ENCODE measurements at regions not wholly inside any gene's neighbourhood (a gene's known extent, or its start where the extent isn't known, plus 50 kb on each side); places are given as distances from the start of the nearest gene placed in this dataset.

DNA sequence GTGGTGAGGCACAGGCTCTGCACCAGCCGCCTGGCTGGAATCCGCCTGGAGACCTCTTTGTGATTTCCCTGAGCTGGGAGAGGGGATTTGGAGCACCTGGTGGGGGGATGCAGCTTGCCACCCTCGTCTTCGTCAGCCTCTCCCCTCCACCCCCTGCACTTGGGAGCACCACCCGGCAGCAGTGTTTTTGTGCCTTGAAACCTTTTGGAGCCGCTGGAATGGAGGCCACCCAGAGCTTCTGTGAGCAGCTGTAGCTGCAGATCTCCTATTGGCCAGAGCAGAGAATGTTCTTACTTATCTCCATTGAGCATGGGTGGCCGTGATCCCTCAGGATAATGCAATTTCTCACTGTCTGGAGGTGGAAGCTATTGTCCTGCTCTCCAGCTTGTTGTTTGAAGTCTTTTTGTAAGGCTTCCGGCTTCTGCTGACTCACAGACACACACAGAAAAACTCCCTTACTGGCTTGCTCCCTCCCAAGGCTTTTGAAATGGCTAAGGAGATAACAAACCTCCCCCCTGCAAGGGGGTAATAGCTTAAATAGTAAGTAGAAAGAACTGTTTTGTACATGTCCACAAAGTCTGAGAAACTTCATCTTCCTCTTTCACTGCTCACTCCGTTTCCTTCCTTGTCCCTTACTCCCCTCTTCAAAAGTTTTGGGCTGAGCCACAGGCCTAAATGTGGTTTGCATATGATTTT lies 271.2 kb downstream of the PRL start:
- DNase-seq (ENCODE audit: low spot score): no peak
- intact Hi-C loops (cut with DNase I): no loop called here

DNA sequence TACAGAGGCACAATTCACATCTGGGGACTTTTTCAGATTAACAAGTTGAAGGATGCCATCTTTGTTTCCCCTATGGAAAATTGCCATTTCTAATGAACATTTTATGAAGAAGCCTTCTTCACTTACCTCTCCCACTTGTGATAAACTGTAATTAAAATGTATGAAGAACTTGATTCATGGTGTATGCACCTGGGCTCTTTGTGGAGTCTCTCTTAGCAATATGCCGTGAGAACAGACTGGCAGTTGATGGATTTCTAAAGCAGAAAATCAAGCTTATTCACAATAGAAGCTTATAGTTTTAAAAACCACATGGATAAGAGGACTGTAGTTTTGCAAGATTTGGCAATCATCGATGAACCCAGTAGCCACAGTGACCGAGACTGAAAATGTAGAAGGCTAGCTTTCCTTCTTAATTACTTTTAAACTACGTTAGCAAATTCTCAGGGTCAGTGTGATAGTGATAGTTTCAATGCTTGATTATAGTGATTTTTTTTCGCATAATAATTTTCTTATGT lies 270.6 kb downstream of the PRL start:
- no peak for DNase-seq (ENCODE audit: low spot score)
- intact Hi-C loops (cut with DNase I): no loop called here

DNA sequence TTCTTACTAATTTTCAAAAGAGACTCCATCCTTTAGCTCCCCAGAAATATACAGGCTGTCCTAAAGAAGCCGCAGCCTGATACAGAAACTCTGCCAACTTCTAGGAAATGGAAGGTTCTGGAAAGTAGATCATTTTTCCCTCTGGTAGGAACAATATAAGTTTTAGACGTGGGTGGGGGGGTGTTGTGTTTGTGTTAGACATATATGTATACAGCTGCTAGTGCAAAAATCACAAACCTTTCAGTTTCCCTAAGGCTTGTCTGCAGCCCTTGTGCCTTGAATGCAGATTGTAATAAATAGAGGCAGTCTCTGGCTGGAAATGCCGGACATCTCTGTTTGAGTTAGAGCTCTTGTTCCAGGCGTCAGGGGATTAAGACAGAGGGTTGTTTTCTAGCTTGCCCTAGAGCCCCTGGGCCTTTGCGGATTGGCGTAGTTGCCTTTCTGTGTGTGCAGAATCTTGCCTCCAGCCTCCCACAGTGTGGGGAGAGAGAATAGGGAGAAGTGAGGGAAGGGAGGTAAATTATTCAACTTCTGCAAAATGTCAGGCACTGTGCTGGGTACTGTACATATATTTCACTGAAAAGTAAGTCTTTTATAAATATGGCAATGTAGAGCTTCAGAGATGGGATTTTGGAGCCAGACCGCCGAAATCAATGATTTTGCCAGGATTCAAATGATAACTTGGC lies 269.7 kb downstream of the PRL start:
- DNase-seq (ENCODE audit: low spot score): no peak
- intact Hi-C loops (cut with DNase I): no loop called here

DNA sequence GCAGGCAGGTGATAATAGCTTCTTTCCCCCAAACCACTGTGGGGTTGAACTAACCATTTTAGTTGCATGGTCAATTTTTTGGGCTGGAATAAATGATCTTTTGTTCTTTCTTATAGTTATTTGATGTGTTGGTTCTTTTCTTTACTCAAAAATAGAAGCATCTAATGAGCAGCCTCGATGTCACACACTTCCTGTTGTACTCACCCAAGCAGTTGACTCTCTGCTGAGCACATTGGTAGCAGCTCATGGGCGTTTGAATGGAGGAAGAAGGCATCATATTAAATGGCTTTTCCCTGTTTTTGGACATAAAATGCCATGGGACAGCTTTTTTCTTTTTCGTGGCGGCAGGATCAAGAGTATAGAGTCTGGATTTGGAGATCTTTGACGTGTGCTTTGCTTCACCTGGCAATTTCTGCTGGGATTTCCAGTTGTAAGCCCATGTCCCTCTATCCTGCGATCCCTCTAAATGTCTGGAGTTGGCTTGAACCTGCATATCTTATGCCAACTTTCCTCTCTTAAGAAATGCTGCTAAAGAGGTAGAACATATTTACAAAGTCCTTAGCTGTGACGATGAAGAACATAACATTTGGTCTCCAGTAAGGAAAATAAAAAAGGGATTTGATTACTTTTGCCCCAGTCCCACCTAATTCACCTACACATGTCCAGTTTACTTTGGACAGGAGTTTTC lies 268.3 kb downstream of the PRL start:
- DNase-seq (ENCODE audit: low spot score): no peak
- intact Hi-C loops (cut with DNase I): no loop called here

DNA sequence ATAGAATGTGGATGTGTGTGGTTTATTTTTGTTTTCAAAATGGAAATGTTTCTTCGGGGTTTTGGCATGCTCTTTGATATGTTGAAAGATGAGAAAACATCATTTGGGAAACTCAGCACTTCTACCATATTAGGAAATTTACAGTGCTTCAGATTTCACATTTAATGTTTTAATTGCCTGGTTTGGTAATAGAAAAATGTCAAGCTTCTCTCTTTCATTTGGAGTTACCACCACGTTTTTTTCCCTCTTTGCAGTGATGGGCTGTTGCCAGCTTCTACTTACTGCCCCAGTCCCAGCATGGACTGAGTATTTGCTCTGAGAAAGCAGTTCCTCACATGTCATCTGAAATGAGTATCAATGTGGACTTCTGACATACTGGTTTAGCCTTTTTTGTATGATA lies 267.7 kb downstream of the PRL start:
- intact Hi-C loops (cut with DNase I): no loop called here
- no peak for DNase-seq (ENCODE audit: low spot score)

DNA sequence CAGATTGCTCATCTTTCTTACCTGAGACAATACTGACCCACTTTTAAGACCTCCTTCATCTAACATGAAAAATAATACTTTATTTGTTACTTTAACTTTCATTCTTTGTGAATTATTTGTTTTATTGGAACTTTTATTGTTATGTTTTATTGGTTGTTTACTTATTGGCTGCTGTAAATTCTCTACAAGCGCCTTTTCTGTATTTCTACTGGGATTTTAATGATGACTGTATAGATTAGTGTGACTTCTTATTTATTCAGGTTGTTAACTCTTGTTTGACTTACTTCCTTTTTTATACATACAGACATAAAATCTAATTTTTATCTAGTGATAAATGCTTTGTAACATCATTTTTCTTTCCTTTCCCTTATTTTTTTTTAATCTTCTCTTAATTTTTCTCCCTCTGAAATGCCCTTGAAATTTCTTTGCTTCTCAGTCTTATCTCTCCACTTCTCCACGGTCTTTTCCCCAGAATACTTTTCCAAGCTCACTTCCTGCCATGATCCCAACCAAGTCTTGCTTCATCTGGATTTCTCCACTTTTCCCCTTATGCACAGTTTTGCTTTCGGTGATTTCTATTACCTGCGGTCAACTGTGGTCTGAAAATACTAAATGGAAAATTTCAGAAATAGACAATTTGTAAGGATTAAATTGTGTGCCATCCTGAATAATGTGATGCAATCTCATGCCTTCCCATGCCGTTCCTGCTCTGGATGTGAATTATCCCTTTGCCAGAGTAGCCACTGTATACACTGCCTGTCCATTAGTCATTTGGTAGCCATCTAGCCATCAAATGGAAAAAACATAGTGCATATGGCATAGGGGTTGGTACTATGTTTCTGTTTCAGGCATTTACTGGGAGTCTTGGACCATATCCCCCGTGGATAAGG lies 265.9 kb downstream of the PRL start:
- no peak for DNase-seq (ENCODE audit: low spot score)
- intact Hi-C loops (cut with DNase I): no loop called here

DNA sequence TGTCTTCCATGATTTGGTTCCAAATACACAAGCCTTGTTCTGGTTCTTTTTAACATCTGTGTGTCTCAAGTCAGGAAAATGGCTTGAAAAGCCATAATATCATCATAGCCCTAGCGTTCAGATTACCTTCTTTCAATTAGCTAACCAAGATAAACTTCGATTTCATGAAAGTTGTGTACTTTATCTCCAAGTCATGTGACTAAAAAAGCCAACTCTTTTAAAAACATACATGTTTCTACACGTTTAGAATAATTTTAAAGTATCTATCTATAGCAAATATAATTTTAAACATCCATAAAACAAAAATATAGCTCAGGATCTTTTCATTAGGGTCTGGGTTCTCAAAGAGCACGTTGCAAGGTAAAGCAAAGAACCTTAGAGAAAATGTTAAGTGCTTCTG lies 261.1 kb downstream of the PRL start:
- intact Hi-C loops (cut with DNase I): no loop called here
- DNase-seq (ENCODE audit: low spot score): no peak

DNA sequence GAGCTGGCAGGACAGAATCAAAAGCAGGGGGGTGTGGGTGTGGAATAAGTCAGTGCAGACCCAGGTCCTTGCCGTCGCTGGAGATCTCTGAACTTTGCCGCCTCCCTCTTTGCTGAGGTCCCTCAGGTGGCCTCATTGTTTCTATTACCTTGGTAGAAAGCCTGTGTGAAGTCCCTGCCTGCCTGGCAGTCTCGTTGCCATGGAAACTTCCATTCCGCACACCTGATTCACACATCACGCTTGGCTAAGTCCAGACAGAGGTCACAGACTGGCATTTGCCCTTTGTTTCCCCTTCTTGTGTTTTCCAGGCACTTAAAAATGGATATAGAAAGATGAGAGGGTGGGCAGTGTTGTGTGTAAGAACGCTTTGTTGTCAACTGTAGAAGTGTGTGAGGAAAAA lies 260.6 kb downstream of the PRL start:
- DNase-seq (ENCODE audit: low spot score): no peak
- intact Hi-C loops (cut with DNase I): no loop called here

DNA sequence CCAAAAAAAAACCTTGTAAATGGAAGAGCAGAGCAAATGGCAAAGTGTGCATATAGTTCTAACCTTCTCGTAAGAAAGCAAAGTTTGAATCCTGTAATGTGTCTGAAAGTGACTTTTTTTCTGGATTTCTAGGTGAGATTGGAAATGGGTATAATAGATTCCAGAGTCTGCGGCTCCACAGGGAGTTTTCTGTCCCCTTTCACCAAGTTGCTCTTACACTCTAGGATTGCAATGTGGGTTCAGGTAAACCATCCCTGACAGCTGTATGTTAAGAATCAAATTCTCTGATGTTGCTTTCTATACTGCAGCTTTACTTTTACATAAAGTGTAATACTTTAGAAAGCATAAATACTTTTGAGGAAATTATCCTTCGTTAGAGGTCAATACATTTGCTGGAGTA lies 260.1 kb downstream of the PRL start:
- intact Hi-C loops (cut with DNase I): no loop called here
- no peak for DNase-seq (ENCODE audit: low spot score)

DNA sequence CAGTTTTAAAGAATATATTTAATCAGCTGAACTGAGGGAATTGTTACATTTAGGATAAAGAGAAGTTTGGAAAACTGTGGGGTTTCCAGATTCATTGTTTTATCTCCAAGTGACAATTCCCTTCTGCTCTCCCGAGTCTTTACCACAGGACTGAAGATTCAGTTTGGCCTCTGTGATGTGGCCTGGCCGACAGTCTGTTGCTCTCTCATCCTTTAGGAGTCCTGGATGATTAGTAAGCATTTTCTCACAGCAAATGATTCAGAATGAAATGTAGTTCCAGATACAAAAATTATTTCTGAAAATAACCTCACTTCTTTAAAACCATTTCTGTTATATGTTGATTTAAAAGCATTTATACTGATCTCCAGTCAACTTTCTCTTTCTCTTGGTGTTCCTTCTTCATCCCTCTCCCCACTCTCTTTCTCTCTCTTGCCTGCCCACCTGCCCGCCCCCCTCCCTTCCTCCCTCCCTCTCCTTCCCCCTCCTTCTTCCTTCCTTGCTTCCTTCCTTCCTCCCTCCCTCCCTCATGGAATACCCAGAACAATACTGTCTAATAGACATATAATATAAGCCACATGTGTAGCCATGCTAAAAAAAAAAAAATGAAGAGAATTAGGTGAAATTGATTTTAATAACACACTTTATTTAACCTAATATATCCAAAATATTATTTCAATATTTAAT lies 254.9 kb downstream of the PRL start:
- intact Hi-C loops (cut with DNase I): no loop called here
- no peak for DNase-seq (ENCODE audit: low spot score)

DNA sequence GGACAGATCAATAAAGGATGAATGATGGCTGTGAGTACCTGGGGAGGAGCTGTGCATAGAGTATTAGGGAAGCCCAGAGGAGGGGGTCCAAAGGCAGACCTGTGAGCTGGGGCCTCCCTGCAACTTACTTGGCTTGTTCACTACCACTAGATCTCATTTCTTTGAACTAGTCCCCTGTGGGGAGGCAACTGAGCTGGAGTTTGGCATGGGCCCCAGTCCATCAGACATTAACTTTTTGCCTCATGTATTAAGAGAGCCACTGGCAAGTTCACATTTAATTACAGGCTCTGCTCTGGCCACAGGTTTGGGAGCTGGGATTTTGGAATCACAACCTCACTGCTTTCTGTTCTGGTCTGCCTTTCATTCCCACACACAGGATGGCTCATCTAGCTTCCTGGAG lies 254.1 kb downstream of the PRL start:
- intact Hi-C loops (cut with DNase I): no loop called here
- no peak for DNase-seq (ENCODE audit: low spot score)

DNA sequence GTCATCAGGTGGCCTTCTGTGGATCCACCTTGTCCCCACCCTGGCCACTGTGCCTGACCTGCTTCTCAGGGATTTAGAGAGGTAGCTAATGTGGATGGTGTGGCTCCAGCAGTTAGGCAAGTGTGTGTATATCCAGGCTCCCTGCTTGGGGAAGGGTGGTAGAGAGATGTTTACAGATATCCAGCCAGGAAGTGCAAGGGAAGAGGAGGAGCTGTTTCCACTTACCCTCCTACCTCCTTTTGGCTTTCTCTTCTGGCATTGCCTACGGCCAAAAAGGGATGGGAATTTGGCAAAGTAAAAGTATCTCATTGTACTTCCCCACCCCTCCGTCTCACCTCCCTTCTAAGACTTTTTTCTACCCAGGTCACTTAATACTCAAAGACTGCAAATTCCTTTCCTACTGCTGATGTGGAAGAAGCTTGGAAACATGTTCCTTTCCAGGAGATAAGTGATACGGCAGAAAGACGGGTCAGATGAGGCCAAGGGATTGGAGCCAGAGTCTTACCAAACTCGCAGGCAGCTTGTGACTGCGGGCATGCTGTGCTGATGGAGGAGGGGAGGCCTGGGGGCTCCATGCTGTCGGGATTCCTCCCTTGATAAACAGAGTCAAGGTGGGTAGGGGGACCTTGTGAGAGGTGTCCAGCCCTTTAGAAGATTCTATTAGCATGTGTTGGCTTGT lies 253.4 kb downstream of the PRL start:
- no peak for DNase-seq (ENCODE audit: low spot score)
- intact Hi-C loops (cut with DNase I): no loop called here

DNA sequence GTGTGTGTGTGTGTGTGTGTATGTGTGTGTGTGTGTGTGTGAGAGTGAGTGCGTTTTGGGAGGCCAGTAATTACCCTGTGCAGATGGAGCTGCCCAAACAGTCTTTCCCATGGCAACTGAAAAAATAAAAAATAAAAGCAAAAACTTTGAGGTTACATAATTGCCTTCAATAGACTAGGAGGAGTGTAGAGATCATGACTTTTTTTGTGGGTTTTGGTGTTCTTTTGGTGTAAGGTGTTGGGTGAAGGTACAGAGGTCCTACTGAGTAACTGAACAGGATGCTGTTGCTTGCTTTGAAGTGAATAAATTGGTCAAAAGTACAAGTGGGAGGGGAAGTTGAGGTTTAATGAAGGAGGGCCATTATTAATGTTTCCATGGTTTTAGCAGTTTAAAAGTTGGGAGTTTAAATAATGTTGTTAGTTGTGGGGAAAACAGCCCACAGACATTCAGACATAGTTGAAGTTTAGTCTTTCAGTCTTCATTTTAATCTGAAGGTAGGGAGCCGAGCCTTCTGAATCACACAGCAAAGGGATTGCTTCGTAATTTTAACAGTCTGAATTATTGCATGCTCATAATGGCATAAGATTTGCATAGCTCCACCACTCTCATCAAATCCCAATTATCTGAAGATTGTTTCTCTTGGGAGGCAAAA lies 251.4 kb downstream of the PRL start:
- DNase-seq (ENCODE audit: low spot score): no peak
- intact Hi-C loops (cut with DNase I): no loop called here

DNA sequence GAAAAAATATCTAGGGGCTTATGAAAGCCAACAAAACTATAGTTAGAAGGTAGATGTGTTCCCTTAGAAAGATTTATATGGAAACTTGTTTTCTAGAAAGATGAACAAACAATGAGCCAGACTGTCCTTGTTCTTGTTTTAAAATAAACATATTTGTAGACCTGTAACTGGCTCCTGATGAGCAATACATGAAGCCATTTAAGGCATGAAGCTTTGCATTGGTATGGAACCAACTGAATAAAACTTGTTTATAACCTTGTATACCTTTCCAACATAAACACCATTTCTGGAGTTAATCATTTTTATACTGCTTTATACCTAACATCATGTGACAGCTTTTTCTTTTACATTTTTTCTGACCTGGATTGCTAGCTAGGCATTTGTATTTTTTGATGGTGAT lies 247.8 kb downstream of the PRL start:
- intact Hi-C loops (cut with DNase I): no loop called here

DNA sequence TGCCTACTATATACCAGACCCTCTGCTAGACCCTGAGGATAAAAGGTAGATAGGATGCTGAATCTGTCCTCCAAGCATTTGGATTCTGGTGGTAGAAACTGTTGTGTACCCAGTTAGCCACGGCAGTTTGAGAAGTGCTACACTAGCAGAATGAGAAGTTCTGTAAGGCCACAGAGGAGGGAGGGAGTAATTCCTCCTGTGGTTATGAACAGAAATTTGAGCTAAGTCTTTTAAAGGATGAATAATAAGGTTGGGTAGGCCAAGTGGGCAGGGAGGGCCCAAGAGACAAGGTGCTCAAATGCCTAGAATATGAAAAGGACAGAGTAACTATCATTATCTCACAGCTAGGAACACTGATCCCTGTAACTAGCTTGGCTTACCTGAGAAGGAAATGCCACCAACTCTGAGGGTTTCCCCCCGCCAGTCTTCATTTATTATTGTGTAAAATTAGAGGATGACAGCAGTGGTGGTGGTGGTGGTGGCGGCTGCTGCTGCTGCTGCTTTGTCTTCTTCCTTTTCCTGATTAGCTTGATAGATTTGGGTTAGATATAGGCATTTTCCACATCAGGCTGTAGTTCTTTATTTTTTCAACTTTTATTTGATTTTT lies 243.3 kb downstream of the PRL start:
- intact Hi-C loops (cut with DNase I): no loop called here
- DNase-seq (ENCODE audit: low spot score): no peak

More for the DNA sequence above, 247.8 kb downstream of the PRL start:
- DNase-seq (ENCODE audit: low spot score): no peak

DNA sequence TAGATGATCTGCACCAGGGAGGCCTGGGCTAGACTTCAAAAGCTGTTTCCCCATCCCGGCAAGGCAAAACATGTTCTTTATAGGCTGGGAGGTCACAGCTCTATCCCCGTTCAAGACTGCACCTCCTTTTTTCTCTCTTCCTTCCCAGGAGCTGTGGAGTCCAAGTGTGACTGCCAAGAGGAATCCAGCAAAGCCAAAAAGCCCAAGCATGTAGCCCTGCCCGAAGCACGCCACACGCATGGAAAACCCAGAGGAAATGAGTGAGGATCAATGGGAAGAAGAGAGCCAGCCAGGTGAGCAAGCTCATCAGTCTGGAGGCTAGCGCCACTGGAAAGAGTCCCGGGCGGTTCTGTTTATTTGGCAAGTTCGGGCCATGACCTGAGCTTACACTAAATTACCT lies 240.4 kb downstream of the PRL start:
- intact Hi-C loops (cut with DNase I): no loop called here
- no peak for DNase-seq (ENCODE audit: low spot score)

DNA sequence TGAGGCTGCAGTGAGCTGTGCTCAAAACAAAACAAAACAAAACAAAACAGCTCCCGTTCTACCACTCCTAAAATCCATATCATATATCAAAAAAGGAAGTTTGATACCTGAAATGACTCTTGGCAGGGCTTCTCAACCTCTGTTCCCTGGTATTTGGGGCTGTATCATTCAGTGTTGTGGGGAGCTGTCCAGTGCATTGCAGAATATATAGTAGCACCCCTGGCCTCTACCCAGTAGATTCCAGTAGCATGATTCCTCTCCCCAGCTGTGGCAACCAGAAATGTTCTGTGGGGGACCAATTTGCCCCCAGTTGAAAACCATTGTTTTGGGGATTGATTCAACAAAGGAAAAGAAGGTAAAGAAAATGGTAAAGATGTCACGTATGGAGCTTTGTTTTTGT lies 238.9 kb downstream of the PRL start:
- no peak for DNase-seq (ENCODE audit: low spot score)
- intact Hi-C loops (cut with DNase I): no loop called here

DNA sequence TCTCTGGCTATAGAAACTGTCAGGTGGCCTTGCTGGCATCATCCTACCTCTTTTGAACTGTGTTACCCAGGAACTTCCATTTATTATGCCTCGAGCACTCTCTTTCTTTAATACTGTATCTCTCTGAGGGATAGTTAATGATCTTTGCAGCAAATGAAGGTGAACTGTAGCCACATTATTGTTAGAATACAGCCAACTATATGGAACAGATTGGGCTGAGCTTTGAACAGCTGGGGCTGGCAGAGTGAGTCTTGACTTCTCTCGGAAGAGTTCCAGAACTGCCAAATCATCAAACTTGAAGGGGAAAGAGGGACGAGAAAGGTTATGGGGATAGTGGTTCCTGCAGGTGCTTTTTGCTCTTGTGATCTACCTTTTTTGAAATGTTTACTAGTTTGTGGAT lies 237.7 kb downstream of the PRL start:
- no peak for DNase-seq (ENCODE audit: low spot score)
- intact Hi-C loops (cut with DNase I): no loop called here
